Transverse colon (tissue), 4 donors: ENCODE measurements at regions not wholly inside any gene's neighbourhood (a gene's known extent, or its start where the extent isn't known, plus 50 kb on each side); places are given as distances from the start of the nearest gene placed in this dataset.

Experiments used
- DNase-seq: peaks from one replicate; pipeline ENCODE4 v3.0.0-alpha.2; 2019
- H3K27ac ChIP-seq, 4 donors: fragments of 200-600 bp; sonication (generic); 2 replicates each; pipeline ENCODE4 v1.5.1; 2016 to 2018; ENCODE audit warnings: inconsistent platforms in 4 of 4
- H3K27me3 ChIP-seq: fragments of 200-600 bp; sonication (generic); 2 replicates; pipeline ENCODE4 v1.5.1; 2017; ENCODE audit warnings: inconsistent platforms
- H3K36me3 ChIP-seq, 4 donors: fragments of 200-600 bp; sonication (generic); 2 replicates each; pipeline ENCODE4 v1.5.1; 2017 to 2019; ENCODE audit warnings: inconsistent platforms in 4 of 4
- H3K4me1 ChIP-seq, 4 donors: fragments of 200-600 bp; sonication (generic); 2 replicates each; pipeline ENCODE4 v1.5.1; 2017 to 2020; ENCODE audit warnings: inconsistent platforms in 4 of 4
- H3K4me3 ChIP-seq, 4 donors: fragments of 200-600 bp; sonication (generic); 1 replicate in 1 of 4; 2 replicates in 3 of 4; pipeline versions ENCODE4 v1.5.1 to v1.6.1; 2017 to 2019; ENCODE audit warnings: inconsistent platforms in 4 of 4
- H3K9me3 ChIP-seq, 2 donors: fragments of 200-600 bp; sonication (generic); 2 replicates each; pipeline ENCODE4 v1.5.1; 2017 to 2019; ENCODE audit warnings: inconsistent platforms in 2 of 2
- EP300 ChIP-seq: sonication (generic); formaldehyde crosslinking; IDR thresholded peaks from one replicate; pipeline ENCODE4 v1.6.1; 2017; ENCODE audit warnings: antibody characterized with exemption, low read depth
- POLR2A ChIP-seq: fragments of 450-650 bp; IDR thresholded peaks from one replicate; pipeline ENCODE4 v1.6.1; 2016; ENCODE audit warnings: antibody characterized with exemption, mild to moderate bottlenecking, moderate library complexity
- POLR2AphosphoS5 ChIP-seq, 3 donors: sonication (generic); formaldehyde crosslinking; IDR thresholded peaks; one replicate each; pipeline ENCODE4 v1.6.1; 2016; ENCODE audit warnings: antibody characterized with exemption in 3 of 3
- WGBS, 2 donors: methylation state at CpG; one replicate each; pipeline ENCODE4 v1.1.5; 2018; ENCODE audit warnings: low coverage in 1 of 2; 5-methylcytosine and 5-hydroxymethylcytosine counted together
- in situ Hi-C, 4 donors: fragments of 200-750 bp; cut with MboI; loops; one replicate each; pipeline versions ENCODE4 v1.15.0 to v1.15.1; 2017; ENCODE audit warnings: low sequenced_read_pairs in 3 of 4, low pct_ligation_motif_present in 1 of 4, low pct_unique_long_range_greater_than_20kb in 1 of 4
- intact Hi-C: fragments of 100-400 bp; cut with DNase I; formaldehyde crosslinking; loops from one replicate; pipeline ENCODE4 v1.15.1; 2023; ENCODE audit warnings: low total_unique reads
- TF ChIP-seq, protein P1 (sequence below), 5 experiments: fragments of 200-600 bp in 3 of 5; fragments of 450-650 bp in 2 of 5; sonication (generic) in 3 of 5; IDR thresholded peaks; 1 replicate in 2 of 5; 2 replicates in 3 of 5; pipeline ENCODE4 v1.5.1; 2016 to 2017; ENCODE audit warnings: antibody characterized with exemption in 5 of 5, inconsistent platforms in 3 of 5, mild to moderate bottlenecking in 2 of 5, moderate library complexity in 1 of 5

DNA sequence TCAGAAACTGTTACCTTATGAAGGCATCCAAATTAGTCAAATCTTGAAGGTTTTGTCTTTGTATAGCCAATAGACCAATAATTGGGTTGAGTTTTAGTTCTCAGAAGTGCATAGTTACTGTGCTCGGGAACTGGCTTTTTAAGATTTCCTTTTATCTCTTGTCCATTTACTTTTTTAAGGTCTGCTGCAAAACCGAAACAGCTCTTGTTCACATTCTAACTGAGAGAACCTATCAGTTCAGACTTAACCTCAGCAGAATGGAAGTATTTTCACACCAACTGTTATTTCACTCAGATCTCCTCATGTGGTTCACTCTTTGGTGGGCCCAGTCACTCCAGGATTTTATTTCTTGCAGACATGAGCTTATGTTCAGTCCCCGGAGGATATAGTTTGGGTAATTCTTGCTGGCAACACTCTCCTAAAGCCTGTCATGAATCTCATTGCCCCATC is 55.5 kb downstream of the TPBG start:
- Histone ChIP-seq H3K36me3 (no peaks in the 10 kb centered on the region), H3K27ac (no peak overlapping the region), H3K4me1 (no peaks in the 10 kb centered on the region), H3K9me3 (no peaks in the 10 kb centered on the region), H3K27me3 (no peaks in the 10 kb centered on the region), H3K4me3 (no peak overlapping the region)
- 71 to 82% methylated on average over 1 to 3 of the region's 3 CpGs for WGBS, 2 donors
- in situ Hi-C loops = no loop called here
- DNase-seq = no peak
- TF ChIP-seq, protein P1, sequence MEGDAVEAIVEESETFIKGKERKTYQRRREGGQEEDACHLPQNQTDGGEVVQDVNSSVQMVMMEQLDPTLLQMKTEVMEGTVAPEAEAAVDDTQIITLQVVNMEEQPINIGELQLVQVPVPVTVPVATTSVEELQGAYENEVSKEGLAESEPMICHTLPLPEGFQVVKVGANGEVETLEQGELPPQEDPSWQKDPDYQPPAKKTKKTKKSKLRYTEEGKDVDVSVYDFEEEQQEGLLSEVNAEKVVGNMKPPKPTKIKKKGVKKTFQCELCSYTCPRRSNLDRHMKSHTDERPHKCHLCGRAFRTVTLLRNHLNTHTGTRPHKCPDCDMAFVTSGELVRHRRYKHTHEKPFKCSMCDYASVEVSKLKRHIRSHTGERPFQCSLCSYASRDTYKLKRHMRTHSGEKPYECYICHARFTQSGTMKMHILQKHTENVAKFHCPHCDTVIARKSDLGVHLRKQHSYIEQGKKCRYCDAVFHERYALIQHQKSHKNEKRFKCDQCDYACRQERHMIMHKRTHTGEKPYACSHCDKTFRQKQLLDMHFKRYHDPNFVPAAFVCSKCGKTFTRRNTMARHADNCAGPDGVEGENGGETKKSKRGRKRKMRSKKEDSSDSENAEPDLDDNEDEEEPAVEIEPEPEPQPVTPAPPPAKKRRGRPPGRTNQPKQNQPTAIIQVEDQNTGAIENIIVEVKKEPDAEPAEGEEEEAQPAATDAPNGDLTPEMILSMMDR (IDR thresholded peaks at IDR 0.05) = no peak
- TF ChIP-seq EP300 (no peak), POLR2AphosphoS5 (IDR thresholded peaks at IDR 0.05) (no peak), POLR2A (no peak)
- intact Hi-C loops = no loop called here

DNA sequence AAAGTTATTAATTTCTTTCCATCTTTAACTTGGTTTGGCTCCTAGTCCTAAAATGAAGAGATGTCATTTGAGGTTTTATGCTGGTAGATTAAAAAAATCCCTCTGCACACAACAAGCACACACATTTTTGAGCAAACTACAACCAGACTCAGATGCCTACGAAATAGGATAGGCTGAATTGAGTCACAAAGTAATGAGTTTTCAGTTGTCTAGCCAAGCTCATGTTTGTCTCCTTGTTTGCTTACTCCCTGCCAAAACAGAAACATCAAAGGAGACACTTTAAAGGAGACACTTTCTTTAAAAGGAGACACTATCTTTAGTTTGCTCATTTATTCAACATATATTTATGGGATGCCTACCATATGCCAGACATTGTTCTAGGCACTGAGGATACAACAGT is 56.2 kb downstream of the TPBG start:
- in situ Hi-C loops = no loop called here
- 48 to 70% methylated on average over 1 of the region's 1 CpG for WGBS, 2 donors

DNA sequence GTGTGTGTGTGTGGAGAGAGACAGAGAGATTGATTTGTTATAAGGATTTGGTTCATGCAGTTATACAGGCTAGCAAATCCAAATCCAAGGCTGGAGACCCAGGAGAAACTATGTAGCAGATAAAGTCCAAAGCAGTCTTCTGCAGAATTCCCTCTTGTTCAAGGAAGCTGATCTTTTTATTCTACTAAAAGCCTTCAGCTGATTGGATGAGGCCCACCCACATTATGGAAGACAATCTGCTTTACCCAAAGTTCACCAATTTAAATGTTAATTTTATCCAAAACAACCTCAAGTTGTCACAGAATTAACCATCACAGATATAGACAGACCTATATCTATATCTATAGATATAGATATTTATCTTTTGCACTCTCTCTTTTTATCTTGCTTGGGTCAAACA is 67.0 kb downstream of the TPBG start:
- no peaks in the 10 kb centered on the region for H3K27me3 ChIP-seq
- in situ Hi-C loops = no loop called here

More for the DNA sequence above, 56.2 kb downstream of the TPBG start:
- H3K4me3 ChIP-seq = no peak overlapping the region
- H3K4me1 ChIP-seq = no peaks in the 10 kb centered on the region
- no peak overlapping the region for H3K27ac ChIP-seq
- no peaks in the 10 kb centered on the region for H3K9me3 ChIP-seq
- H3K27me3 ChIP-seq = no peaks in the 10 kb centered on the region
- H3K36me3 ChIP-seq = no peaks in the 10 kb centered on the region
- DNase-seq = no peak
- intact Hi-C loops = no loop called here
- TF ChIP-seq EP300 (no peak), POLR2AphosphoS5 (IDR thresholded peaks at IDR 0.05) (no peak), POLR2A (no peak)
- TF ChIP-seq, protein P1 (IDR thresholded peaks at IDR 0.05) = no peak

DNA sequence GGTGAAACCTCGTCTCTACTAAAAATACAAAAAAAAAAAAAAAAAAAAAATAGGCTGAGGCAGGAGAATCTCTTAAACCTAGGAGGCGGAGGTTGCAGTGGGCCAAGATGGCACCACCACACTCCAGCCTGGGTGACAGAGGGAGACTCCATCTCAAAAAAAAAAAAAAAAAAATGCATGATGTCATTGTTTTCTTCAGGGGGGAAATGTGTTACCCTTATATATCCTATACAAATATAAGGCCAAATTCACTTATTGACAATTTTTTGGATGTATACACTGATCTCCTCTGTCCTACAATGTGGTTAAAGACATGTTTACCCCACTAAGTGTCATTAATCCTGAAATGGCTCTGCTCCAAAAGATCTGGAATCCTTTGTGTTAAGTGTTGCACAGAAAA is 73.1 kb downstream of the TPBG start:
- TF ChIP-seq POLR2AphosphoS5 (IDR thresholded peaks at IDR 0.05) = no peak
- no peak for TF ChIP-seq EP300
- TF ChIP-seq, protein P1 (IDR thresholded peaks at IDR 0.05) = no peak
- TF ChIP-seq POLR2A = no peak
- Histone ChIP-seq H3K36me3 (no peaks in the 10 kb centered on the region), H3K27ac (no peak overlapping the region), H3K27me3 (no peaks in the 10 kb centered on the region), H3K9me3 (no peaks in the 10 kb centered on the region), H3K4me1 (no peaks in the 10 kb centered on the region), H3K4me3 (no peak overlapping the region)
- no peak for DNase-seq
- intact Hi-C loops (no loop called here), in situ Hi-C loops (no loop called here)
- 83 to 89% methylated on average over 1 to 2 of the region's 2 CpGs for WGBS, 2 donors

More for the DNA sequence above, 67.0 kb downstream of the TPBG start:
- H3K4me3 ChIP-seq = no peak overlapping the region
- no peak for TF ChIP-seq POLR2AphosphoS5 (IDR thresholded peaks at IDR 0.05)
- TF ChIP-seq, protein P1 (IDR thresholded peaks at IDR 0.05) = no peak
- TF ChIP-seq EP300 = no peak
- no peak for TF ChIP-seq POLR2A
- no peaks in the 10 kb centered on the region for H3K4me1 ChIP-seq
- intact Hi-C loops = no loop called here
- no peak for DNase-seq
- H3K27ac ChIP-seq = no peak overlapping the region
- no peaks in the 10 kb centered on the region for H3K36me3 ChIP-seq
- no peaks in the 10 kb centered on the region for H3K9me3 ChIP-seq
